DOHH2 (cell line): ENCODE measurements at regions not wholly inside any gene's neighbourhood (a gene's known extent, or its start where the extent isn't known, plus 50 kb on each side); places are given as distances from the start of the nearest gene placed in this dataset.

Source experiments
- H3F3A ChIP-seq: fragments of 200-600 bp; sonication (generic), shearing (Covaris generic); 2 replicates; pipeline ENCODE4 v1.6.0; 2016; ENCODE audit warnings: antibody characterized with exemption, mild to moderate bottlenecking; ENCODE audit not compliant: control insufficient read depth, insufficient read depth
- H3K27ac ChIP-seq: fragments of 200-600 bp; sonication (generic); 2 replicates; pipeline ENCODE4 v1.5.1; 2014; ENCODE audit warnings: low read depth, mild to moderate bottlenecking, low read length, moderate library complexity
- H3K27me3 ChIP-seq: fragments of 200-600 bp; sonication (generic); 2 replicates; pipeline ENCODE4 v1.6.1; 2014; ENCODE audit warnings: mild to moderate bottlenecking, low read length, mixed read lengths; ENCODE audit not compliant: control insufficient read depth
- H3K36me3 ChIP-seq: fragments of 200-600 bp; sonication (generic); 2 replicates; pipeline ENCODE4 v1.6.1; 2014; ENCODE audit warnings: mild to moderate bottlenecking, low read length, moderate library complexity, mixed read lengths; ENCODE audit not compliant: control insufficient read depth
- H3K4me1 ChIP-seq: fragments of 200-600 bp; sonication (generic); 2 replicates; pipeline ENCODE4 v1.6.1; 2014; ENCODE audit warnings: mild to moderate bottlenecking, low read length, mixed read lengths; ENCODE audit not compliant: control insufficient read depth
- H3K4me2 ChIP-seq: fragments of 200-600 bp; sonication (generic); 2 replicates; pipeline ENCODE4 v1.6.0; 2014; ENCODE audit warnings: mild to moderate bottlenecking, low read length, moderate library complexity
- H3K4me3 ChIP-seq: fragments of 200-600 bp; sonication (generic); 2 replicates; pipeline ENCODE4 v1.5.1; 2014; ENCODE audit warnings: mild to moderate bottlenecking, low read length, mixed read lengths
- H3K79me2 ChIP-seq: fragments of 200-600 bp; sonication (generic); 2 replicates; pipeline ENCODE4 v1.6.1; 2014; ENCODE audit warnings: mild to moderate bottlenecking, low read length, mixed read lengths; ENCODE audit not compliant: control insufficient read depth
- H3K9me2 ChIP-seq: fragments of 200-600 bp; sonication (generic); replicated peaks from 2 replicates; pipeline ENCODE4 v1.6.1; 2014; ENCODE audit warnings: mild to moderate bottlenecking, low read length, mixed read lengths; ENCODE audit not compliant: control insufficient read depth
- H3K9me3 ChIP-seq: fragments of 200-600 bp; sonication (generic); 2 replicates; pipeline ENCODE4 v1.6.1; 2014; ENCODE audit warnings: antibody characterized with exemption, low read length, mixed read lengths; ENCODE audit not compliant: control insufficient read depth, insufficient read depth
- H4K20me1 ChIP-seq: fragments of 200-600 bp; sonication (generic); 2 replicates; pipeline ENCODE4 v1.6.0; 2014; ENCODE audit warnings: low read depth, mild to moderate bottlenecking, antibody characterized with exemption, low read length, moderate library complexity; ENCODE audit not compliant: control insufficient read depth, insufficient read depth
- CTCF ChIP-seq: fragments of 200-600 bp; sonication (generic); IDR thresholded peaks from one replicate; pipeline ENCODE4 v1.5.1; 2014; ENCODE audit warnings: antibody characterized with exemption, mild to moderate bottlenecking, low read depth, low read length; ENCODE audit not compliant: poor library complexity, severe bottlenecking
- EZH2phosphoT487 ChIP-seq: fragments of 200-600 bp; sonication (generic); IDR thresholded peaks from 2 replicates; pipeline ENCODE4 v1.6.1; 2017; ENCODE audit warnings: borderline replicate concordance, mild to moderate bottlenecking, antibody characterized with exemption, low read length, moderate library complexity, mixed read lengths

- Histone ChIP-seq H3K4me1 (peaks cover 4% of the 10 kb centered on the region), H3K4me3 (no peak overlapping the region), H3K27ac (no peak overlapping the region), H3K79me2 (no peaks in the 10 kb centered on the region), H3K36me3 (no peaks in the 10 kb centered on the region), H3K27me3 (0 out of 2 replicates have a peak, but pooled peaks cover 2% of the 10 kb centered on the region), H3K9me3 (no peaks in the 10 kb centered on the region), H4K20me1 (no peaks in the 10 kb centered on the region), H3F3A (no peaks in the 10 kb centered on the region), H3K4me2 (no peak overlapping the region), H3K9me2 (no peaks in the 10 kb centered on the region)
- TF ChIP-seq EZH2phosphoT487 (no peak), CTCF (no peak)
Measured at GRCh38 chr1:201591981-201592380, 53.1 kb downstream of the NAV1 start.

GRCh38 chr1:201593200-201593921 is 54.4 kb downstream of the NAV1 start:
- no peaks in the 10 kb centered on the region for H3K36me3 ChIP-seq
- H3K79me2 ChIP-seq = no peaks in the 10 kb centered on the region
- no peak overlapping the region for H3K27ac ChIP-seq
- no peaks in the 10 kb centered on the region for H3K4me1 ChIP-seq
- no peaks in the 10 kb centered on the region for H4K20me1 ChIP-seq
- no peaks in the 10 kb centered on the region for H3K9me3 ChIP-seq
- H3K4me3 ChIP-seq = no peak overlapping the region
- no peaks in the 10 kb centered on the region for H3K9me2 ChIP-seq
- no peaks in the 10 kb centered on the region for H3F3A ChIP-seq
- no peaks in the 10 kb centered on the region for H3K27me3 ChIP-seq
- TF ChIP-seq CTCF (no peak), EZH2phosphoT487 (no peak)
- no peak overlapping the region for H3K4me2 ChIP-seq

- Histone ChIP-seq H3K9me3 (no peaks in the 10 kb centered on the region), H3F3A (no peaks in the 10 kb centered on the region), H3K79me2 (no peaks in the 10 kb centered on the region), H3K4me1 (no peaks in the 10 kb centered on the region), H3K27me3 (no peaks in the 10 kb centered on the region), H4K20me1 (no peaks in the 10 kb centered on the region), H3K9me2 (no peaks in the 10 kb centered on the region), H3K36me3 (no peaks in the 10 kb centered on the region), H3K4me3 (no peak overlapping the region), H3K27ac (no peak overlapping the region), H3K4me2 (no peak overlapping the region)
- TF ChIP-seq CTCF (no peak), EZH2phosphoT487 (no peak)
Measured at GRCh38 chr1:201594575-201595245, 55.8 kb downstream of the NAV1 start.
